Stimulated activated CD4-positive, alpha-beta T cell treated with anti-CD3 and anti-CD28 coated beads, Interleukin-15, amount 100 ng/mL, for 24 hours (primary cell): ENCODE measurements at regions not wholly inside any gene's neighbourhood (a gene's known extent, or its start where the extent isn't known, plus 50 kb on each side); places are given as distances from the start of the nearest gene placed in this dataset.

ENCODE experiments used
- DNase-seq: peaks from one replicate; pipeline ENCODE4 v3.0.0-alpha.2; 2020

DNA sequence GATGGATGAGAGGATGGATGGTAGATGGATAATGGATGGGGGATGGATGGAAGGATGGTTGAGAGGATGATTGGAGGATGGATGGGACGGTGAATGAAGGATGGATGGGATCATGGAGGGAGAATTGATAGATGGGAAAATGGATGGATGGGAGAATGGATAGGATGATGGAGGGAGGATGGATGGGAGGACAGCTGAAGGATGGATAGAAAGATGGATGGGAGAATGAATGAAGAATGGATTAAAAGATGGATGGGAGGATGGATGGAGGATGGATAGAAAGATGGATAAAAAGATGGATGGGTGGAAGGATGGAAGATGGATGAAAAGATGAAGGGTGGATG is 218.3 kb upstream of the IER5L start:
- DNase-seq, result no peak

GRCh38 chr9:129395633-129396364 is 217.7 kb upstream of the IER5L start:
- no peak for DNase-seq

DNA sequence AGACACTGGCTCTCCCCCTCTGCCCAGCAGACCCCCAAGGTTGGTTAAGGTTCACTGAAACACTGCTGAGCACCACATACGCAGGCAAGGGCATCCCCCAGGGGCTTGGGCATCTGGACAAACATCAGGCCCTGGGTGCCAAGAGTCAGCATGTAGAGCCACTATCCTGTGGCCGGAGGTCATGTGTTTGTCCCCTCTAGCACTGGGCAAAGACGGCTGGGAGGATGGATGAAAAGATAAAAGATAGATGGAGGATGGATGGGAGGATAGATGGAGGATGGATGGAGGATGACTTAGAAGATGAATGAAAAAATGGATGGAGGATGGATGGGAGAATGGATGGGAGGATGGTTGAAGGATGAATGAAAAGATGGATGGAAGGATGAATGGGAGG is 216.8 kb upstream of the IER5L start:
- no peak for DNase-seq

DNA sequence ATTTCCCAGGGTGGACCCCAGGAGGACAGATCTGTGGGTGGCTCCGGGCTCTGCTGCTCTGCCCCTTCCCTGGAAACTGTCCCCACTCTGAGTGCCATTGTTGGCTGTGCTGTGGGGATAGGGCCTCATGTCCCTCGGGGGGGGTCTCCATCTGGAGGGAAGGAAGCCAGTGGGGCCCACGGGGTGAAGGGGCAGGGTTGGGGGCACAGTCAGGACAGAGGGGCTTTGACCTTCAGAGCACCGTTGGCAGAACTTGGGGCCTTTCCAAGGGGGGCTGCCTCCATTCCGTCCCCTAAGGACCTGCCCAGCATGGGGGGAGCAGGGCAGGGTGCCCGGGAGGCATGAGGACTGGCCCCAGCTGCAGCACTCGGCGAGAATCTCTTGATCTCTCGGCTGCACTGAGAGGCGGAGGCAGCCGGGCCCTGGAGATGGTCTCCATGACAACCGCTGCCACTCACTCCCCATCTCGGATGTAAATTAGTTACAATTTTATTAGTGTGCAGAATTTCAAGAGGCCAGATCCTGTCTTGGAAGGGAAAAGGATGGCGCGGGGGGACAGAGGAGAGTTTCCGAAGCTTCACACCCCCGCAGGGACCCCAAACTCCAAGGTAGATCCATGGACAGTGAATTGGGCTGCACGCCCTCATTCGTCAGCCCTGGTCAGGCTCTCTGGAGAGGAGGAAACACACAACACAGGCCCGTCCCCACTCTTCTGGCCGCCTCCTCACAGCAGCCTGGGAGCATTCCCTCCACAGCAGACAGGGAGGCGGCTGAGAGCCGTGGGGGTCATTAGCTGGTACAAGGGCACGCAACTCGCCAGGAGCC is 216.2 kb upstream of the IER5L start:
- DNase-seq, result no peak

GRCh38 chr9:129393064-129393463 is 215.0 kb upstream of the IER5L start:
- DNase-seq, result no peak

DNA sequence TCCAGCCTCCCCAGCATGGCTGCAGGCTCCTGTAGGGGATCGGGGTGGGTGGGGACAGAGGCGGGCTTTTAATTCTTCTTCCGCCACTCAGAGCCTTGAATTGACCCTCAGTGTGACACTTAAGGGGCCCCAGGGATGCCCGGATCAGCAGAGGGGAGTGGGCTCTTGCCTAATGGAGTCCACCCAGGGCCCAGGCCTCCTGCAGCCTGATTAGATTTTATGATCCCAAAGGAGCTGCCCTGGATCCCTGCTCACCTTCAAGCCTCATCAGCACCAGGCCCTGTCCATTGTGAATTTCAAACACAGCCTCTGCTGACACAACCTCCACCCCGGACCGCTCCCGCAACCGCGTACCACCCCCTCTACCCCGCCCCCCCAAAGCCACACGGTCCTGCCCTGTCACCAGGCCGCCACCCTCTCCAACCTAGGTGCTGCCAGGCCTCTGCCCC is 214.1 kb upstream of the IER5L start:
- no peak for DNase-seq

DNA sequence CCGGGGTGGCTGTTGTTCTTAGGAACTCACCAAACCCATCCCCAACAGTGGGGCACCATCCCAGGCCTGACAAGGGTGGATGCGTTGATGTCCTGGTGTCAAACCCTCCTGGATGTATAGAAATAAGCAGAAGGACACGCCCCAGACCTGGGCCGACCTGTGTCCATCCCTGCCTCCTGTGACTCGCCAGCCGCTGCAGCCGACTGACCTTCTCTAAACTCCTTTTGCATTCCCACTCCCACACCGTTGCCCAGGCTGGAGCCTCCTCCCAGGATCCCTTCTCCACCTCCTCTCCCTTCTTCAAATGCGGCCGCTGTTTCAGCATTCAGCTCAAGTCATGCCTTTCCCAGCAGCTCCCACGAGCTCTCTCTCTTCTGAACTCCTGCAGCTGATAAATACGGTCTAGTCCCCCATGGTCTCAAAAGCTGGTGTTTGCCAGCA is 213.2 kb upstream of the IER5L start:
- DNase-seq, result no peak

DNA sequence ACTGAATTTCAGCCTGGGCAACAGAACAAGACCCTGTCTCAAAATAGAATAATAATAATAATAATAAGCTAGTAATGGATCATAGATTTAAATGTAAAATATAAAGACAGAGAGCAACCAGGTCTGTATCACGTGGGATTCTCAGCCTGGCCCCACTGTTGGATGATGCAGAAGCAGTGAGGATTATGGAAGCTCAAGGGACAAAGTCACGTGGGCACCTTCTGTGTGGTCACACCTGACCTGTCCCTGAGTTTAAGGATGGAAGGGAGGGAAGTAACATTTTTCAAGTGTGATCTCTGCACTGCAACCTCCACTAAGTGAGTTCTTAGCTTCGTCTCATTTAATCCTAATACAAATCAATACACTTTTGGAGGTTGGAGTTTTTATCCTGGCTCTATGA is 212.5 kb upstream of the IER5L start:
- DNase-seq, result no peak

- no peak for DNase-seq
Observed at GRCh38 chr9:129387822-129388221, 209.8 kb upstream of the IER5L start.

DNA sequence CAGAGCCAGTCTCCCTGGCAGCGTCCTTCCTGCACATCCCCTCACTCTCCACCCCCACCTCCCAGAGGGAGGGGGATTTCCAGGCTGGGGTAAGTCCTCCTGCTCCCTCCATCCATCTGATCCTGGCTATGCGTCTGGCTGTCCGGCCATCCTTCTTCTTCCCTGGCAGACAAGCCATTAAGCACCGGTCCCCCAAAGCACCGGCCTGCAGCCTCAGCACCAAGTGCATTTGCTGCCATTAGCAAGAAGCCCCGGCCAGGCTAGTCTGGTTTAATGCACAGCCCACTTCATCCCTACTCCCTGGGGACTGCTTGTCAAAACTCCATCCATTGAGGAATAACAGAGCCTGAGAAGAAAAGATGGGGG is 208.7 kb upstream of the IER5L start:
- no peak for DNase-seq

DNA sequence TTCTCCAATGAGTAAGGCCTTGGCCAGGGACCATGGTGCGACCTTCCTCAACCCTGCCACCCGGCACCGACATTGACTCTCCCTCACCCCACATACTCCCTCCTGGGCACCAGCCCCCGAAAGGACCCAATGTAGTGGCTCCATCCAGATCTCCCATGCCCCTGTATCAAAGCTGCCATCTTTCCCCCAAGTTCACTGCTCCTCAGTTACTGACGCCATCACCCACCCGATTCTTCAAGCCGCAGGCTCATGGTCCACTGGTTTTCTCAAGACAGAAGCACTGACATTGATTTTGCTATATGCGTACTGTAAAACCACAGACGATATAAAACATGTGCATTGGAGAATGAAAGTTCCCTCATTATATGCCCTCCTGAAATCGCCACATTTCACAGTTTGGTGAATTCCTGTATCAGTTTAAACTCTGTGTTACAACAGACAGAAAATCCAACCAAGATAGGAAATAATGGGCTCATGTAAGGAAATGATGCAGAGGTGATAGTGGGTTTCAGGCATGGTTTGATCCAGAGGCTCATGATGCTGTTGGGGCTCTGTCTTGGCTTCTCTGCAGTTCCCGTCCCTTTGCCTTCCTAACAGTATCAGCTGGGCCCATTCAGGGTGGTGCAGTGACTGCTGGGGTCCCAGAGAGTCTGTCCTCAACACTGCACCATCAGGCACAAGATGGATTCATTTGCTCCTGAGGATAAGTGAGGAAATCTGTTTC is 207.3 kb upstream of the IER5L start:
- no peak for DNase-seq

- DNase-seq, result no peak
Observed at GRCh38 chr9:129384491-129385210, 206.6 kb upstream of the IER5L start.

DNA sequence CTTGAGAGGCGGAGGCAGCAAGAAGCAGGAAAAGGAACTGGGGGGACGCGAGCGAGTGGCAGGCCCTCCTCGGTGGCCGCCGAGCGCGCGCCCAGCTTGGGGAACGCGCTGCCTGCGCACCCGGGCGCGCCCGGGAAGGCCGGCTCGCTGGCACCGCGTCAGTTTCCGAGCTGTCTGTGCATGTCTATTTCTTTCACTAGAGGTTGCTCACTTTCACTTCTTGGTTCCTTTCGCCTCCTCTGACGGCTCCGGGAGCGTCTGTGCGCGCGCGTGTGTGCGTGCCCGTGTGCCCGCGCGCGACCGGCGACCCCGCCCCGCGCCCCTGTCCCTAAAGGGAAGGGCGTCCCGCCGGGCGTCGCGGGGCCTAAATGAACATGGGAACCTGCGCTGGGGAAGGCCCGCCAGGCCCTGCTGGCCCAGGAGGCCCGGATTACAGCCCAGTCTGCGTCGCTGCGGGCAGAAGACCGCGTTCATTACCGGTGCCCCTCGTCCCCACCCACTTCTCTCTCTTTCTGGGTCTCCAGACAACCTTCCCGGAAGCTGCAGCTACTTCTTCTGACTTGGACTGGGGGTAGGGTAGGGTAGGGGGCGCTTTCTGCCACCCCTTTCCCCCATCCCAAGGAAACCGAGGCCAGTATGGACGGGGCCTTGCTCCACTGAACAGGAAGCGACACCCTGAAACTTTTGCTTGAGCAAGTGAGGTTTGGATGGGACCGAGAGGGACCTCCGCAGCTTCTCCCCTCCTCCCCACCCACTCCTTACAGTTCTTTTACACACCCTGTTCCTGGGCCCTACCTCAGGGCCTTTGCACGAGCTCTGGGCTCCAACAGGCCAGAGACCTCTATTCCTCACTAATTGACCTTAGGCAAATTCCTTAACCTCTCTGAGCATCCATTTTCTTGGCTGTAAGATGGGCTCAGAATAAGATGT is 205.8 kb upstream of the IER5L start:
- peak; percentile 74 for DNase-seq

DNA sequence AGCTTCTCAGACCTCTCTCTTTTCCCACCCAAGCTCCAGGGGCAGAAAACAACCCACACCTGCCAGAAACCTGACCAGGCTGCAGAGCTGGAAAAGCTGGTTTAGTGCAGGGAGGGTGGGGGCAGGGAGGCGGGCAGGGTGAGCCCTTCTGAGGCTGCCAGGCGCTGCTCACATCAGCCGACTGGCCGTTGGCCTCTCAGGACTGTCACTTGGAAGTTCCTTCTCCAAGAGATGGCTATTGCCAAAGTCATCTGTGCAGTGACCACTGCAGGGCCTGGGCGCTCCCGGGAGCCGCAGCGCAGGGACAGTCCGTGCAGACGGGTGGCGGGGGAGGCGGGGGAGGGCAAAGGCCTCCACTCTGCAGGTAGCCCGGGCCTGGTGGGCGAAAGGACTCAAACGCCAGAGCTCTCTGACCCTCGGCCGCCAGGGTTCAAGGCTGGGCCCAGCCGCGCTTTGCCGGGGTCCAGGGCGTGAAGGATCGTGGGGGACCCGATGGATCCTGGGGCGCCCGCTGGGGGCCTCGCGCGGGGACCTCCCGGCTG is 205.0 kb upstream of the IER5L start:
- no peak for DNase-seq

GRCh38 chr9:129382281-129383018 is 204.4 kb upstream of the IER5L start:
- no peak for DNase-seq

DNA sequence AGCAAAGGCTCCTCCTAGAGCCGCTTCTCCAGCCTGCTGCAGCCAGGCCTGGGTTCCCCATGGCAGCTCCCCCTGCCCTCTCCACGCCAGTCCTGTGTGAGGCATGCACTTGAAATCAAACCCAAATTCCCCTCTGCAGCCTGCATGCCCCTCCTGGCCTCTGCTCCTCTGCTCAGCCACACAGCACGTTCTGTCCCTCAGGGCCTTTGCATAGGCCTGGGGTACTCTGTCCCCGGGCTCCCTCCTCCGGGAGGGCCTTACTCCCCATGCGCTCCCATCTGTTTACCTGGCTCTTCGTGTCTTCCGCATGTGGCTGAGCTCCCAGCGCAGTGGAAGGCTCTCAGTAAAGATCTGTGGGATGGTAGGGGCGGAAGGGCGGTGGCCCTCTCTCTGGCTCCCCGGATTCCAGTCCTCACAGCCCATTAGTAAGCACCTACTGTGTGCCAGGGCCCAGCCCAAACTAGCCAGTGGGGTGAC is 203.5 kb upstream of the IER5L start:
- no peak for DNase-seq

GRCh38 chr9:129380961-129381401 is 202.9 kb upstream of the IER5L start:
- DNase-seq, result no peak

DNA sequence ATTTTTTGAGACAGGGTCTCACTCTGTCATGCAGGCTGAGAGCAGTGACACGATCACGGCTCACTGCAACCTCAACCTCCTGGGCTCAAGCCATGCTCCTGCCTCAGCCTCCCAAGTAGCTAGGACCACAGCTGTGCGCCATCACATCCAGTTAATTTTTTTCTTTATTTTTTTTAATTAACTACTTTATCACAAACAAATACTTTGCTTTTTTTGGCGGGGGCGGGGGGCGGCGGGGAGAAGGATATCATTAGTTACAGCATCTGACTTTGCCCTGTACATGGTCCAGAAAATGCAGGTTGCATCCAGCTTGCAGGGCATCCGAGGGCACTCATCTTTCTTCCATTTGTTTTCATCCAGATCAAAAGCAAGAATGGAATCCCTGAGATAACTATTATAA is 201.8 kb upstream of the IER5L start:
- no peak for DNase-seq

- DNase-seq, result no peak
Observed at GRCh38 chr9:129379181-129379836, 201.2 kb upstream of the IER5L start.
